C4-2B (cell line): ENCODE measurements at regions not wholly inside any gene's neighbourhood (a gene's known extent, or its start where the extent isn't known, plus 50 kb on each side); places are given as distances from the start of the nearest gene placed in this dataset.

Source experiments
- ZFX ChIP-seq: fragments of 450-650 bp; IDR thresholded peaks from 2 replicates; pipeline ENCODE4 v1.6.1; 2017
- TF ChIP-seq, protein P1 (sequence below): fragments of 450-650 bp; conservative IDR thresholded peaks from 2 replicates; pipeline ENCODE4 v1.5.1; 2017; ENCODE audit warnings: mild to moderate bottlenecking

DNA sequence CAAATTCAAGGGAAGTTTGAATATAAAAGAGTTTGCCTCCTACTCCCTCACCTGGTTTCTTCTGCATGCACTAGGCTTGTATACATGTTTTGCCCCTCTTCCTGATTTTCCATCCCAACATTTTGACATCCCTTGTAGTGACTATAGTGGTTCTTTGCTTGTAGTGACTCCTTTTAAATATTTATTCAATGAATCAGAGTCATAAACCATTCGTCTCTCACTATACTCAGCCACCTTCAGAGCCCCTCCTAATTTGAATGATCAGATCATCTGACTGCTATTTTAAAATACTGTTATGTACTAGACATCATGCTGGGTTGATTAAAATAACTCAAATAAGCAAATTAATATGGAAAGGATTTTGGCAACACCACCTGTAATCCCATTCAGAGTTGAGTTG is 492.1 kb upstream of the PIK3C3 start:
- TF ChIP-seq, protein P1, sequence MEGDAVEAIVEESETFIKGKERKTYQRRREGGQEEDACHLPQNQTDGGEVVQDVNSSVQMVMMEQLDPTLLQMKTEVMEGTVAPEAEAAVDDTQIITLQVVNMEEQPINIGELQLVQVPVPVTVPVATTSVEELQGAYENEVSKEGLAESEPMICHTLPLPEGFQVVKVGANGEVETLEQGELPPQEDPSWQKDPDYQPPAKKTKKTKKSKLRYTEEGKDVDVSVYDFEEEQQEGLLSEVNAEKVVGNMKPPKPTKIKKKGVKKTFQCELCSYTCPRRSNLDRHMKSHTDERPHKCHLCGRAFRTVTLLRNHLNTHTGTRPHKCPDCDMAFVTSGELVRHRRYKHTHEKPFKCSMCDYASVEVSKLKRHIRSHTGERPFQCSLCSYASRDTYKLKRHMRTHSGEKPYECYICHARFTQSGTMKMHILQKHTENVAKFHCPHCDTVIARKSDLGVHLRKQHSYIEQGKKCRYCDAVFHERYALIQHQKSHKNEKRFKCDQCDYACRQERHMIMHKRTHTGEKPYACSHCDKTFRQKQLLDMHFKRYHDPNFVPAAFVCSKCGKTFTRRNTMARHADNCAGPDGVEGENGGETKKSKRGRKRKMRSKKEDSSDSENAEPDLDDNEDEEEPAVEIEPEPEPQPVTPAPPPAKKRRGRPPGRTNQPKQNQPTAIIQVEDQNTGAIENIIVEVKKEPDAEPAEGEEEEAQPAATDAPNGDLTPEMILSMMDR: no peak
- TF ChIP-seq ZFX: no peak
